H1 (cell line): ENCODE measurements at regions not wholly inside any gene's neighbourhood (a gene's known extent, or its start where the extent isn't known, plus 50 kb on each side); places are given as distances from the start of the nearest gene placed in this dataset.

Experiments
- CTCF ChIA-PET: fragments of 300-600 bp; sonication (Branson Sonifier 250); formaldehyde crosslinking; loops from one replicate; lab custom pipeline; 2021; ENCODE audit not compliant: partially characterized antibody; lab: Charles Lee
- POLR2A ChIA-PET: fragments of 300-600 bp; sonication (Branson Sonifier 250); formaldehyde crosslinking; loops from one replicate; lab custom pipeline; 2021; ENCODE audit warnings: inconsistent platforms; ENCODE audit not compliant: partially characterized antibody; lab: Charles Lee
- DNase-seq, 2 experiments: peaks; one replicate each; pipeline versions ENCODE4 v3.0.0 to v3.0.0-alpha.2; 2010 to 2022; ENCODE audit warnings: low spot score in 2 of 2, low read depth in 1 of 2, mixed read lengths in 1 of 2
- FAIRE-seq: peaks from 2 replicates; lab custom pipeline; 2011; peaks lifted over from hg19 to GRCh38; lab: Jason Lieb, UNC
- H2AFZ ChIP-seq: 2 replicates; pipeline ENCODE4 v1.8.1; 2012; ENCODE audit warnings: low read length, inconsistent platforms
- H2AK5ac ChIP-seq: 2 replicates; pipeline ENCODE4 v1.6.1; 2013; ENCODE audit warnings: low read depth, low read length
- H2BK120ac ChIP-seq: replicated peaks from 2 replicates; pipeline ENCODE3; 2013; ENCODE audit warnings: low read depth, low read length, inconsistent platforms
- H2BK12ac ChIP-seq: 2 replicates; pipeline ENCODE4 v1.6.1; 2013; ENCODE audit warnings: low read depth, low read length
- H2BK15ac ChIP-seq: 2 replicates; pipeline ENCODE4 v1.6.1; 2013; ENCODE audit warnings: low read length
- H2BK20ac ChIP-seq: 2 replicates; pipeline ENCODE4 v1.6.1; 2013; ENCODE audit warnings: low read length
- H2BK5ac ChIP-seq: 2 replicates; pipeline ENCODE4 v1.6.1; 2013; ENCODE audit warnings: low read depth, low read length
- H3K14ac ChIP-seq: 2 replicates; pipeline ENCODE4 v1.6.1; 2013; ENCODE audit warnings: inconsistent platforms; ENCODE audit not compliant: insufficient read length
- H3K18ac ChIP-seq: 2 replicates; pipeline ENCODE4 v1.6.1; 2013; ENCODE audit warnings: low read length; ENCODE audit errors: extremely low read depth
- H3K23ac ChIP-seq: 2 replicates; pipeline ENCODE4 v1.6.1; 2013; ENCODE audit warnings: inconsistent platforms; ENCODE audit not compliant: insufficient read length
- H3K23me2 ChIP-seq: 2 replicates; pipeline ENCODE4 v1.6.1; 2013; ENCODE audit warnings: low read depth, low read length
- H3K27ac ChIP-seq: 2 replicates; pipeline ENCODE4 v1.6.1; 2011; ENCODE audit warnings: low read depth, low read length, inconsistent platforms
- H3K27me3 ChIP-seq, 4 experiments: replicated peaks in 1 of 4; 1 replicate in 1 of 4; 2 replicates in 3 of 4; pipeline versions ENCODE4 v1.6.1 to v1.8.1; 2011 to 2013; ENCODE audit warnings: low read length in 3 of 4, mild to moderate bottlenecking in 3 of 4, inconsistent platforms in 2 of 4, mixed read lengths in 2 of 4, moderate library complexity in 1 of 4; ENCODE audit not compliant: control insufficient read depth in 3 of 4, insufficient read depth in 3 of 4; ENCODE audit errors: extremely low read depth in 1 of 4
- H3K36me3 ChIP-seq, 4 experiments: 2 replicates each; pipeline versions ENCODE4 v1.6.1 to v1.8.1; 2011 to 2013; ENCODE audit warnings: mild to moderate bottlenecking in 4 of 4, low read length in 3 of 4, moderate library complexity in 2 of 4, control low read depth in 1 of 4, inconsistent platforms in 1 of 4; ENCODE audit not compliant: insufficient read depth in 4 of 4, control insufficient read depth in 2 of 4
- H3K4ac ChIP-seq: replicated peaks from 2 replicates; pipeline ENCODE3; 2013; ENCODE audit warnings: low read length, low read depth, mixed read lengths, inconsistent platforms; ENCODE audit not compliant: insufficient read length
- H3K4me1 ChIP-seq, 4 experiments: replicated peaks in 1 of 4; 1 replicate in 1 of 4; 2 replicates in 3 of 4; pipeline versions ENCODE4 v1.6.1 to v1.8.1; 2011 to 2013; ENCODE audit warnings: low read length in 3 of 4, inconsistent platforms in 2 of 4, mixed read lengths in 1 of 4; ENCODE audit not compliant: insufficient read depth in 4 of 4, control insufficient read depth in 3 of 4
- H3K4me2 ChIP-seq, 2 experiments: 2 replicates each; pipeline versions ENCODE4 v1.6.1 to v1.8.1; 2011 to 2013; ENCODE audit warnings: low read depth in 2 of 2, low read length in 2 of 2, control low read depth in 1 of 2, inconsistent platforms in 1 of 2, mild to moderate bottlenecking in 1 of 2; ENCODE audit not compliant: insufficient read depth in 1 of 2
- H3K4me3 ChIP-seq, 4 experiments: fragments of 200-600, 300-600 bp in 1 of 4; sonication (generic), shearing (Covaris generic), sonication (Bioruptor Twin) in 1 of 4; 2 replicates each; pipeline versions ENCODE4 v1.5.1 to v1.8.1; 2011 to 2016; ENCODE audit warnings: low read length in 4 of 4, low read depth in 3 of 4, control low read depth in 2 of 4, inconsistent platforms in 2 of 4, mild to moderate bottlenecking in 2 of 4, mixed read lengths in 1 of 4, moderate library complexity in 1 of 4; ENCODE audit not compliant: insufficient read depth in 2 of 4; ENCODE audit errors: extremely low read depth in 1 of 4
- H3K56ac ChIP-seq: replicated peaks from 2 replicates; pipeline ENCODE3; 2013; ENCODE audit warnings: low read depth, mild to moderate bottlenecking, mixed read lengths, low read length, inconsistent platforms; ENCODE audit not compliant: insufficient read length
- H3K79me1 ChIP-seq: 2 replicates; pipeline ENCODE4 v1.6.1; 2013; ENCODE audit warnings: low read depth, low read length, control low read depth
- H3K79me2 ChIP-seq, 2 experiments: 2 replicates each; pipeline versions ENCODE4 v1.6.1 to v1.8.1; 2012 to 2013; ENCODE audit warnings: low read length in 2 of 2, mild to moderate bottlenecking in 2 of 2, inconsistent platforms in 1 of 2; ENCODE audit not compliant: insufficient read depth in 2 of 2, control insufficient read depth in 1 of 2
- H3K9ac ChIP-seq, 4 experiments: replicated peaks in 1 of 4; 1 replicate in 1 of 4; 2 replicates in 3 of 4; pipeline versions ENCODE4 v1.6.1 to v1.8.1; 2011 to 2013; ENCODE audit warnings: low read depth in 3 of 4, low read length in 3 of 4, control low read depth in 2 of 4, mild to moderate bottlenecking in 2 of 4, moderate library complexity in 2 of 4, inconsistent platforms in 1 of 4; ENCODE audit errors: extremely low read depth in 1 of 4
- H3K9me3 ChIP-seq, 2 experiments: 2 replicates each; pipeline versions ENCODE4 v1.6.1 to v1.8.1; 2012 to 2013; ENCODE audit warnings: mild to moderate bottlenecking in 2 of 2, moderate library complexity in 2 of 2, control low read depth in 1 of 2, inconsistent platforms in 1 of 2, low read depth in 1 of 2, low read length in 1 of 2, mixed read lengths in 1 of 2; ENCODE audit not compliant: insufficient read depth in 2 of 2
- H4K20me1 ChIP-seq, 2 experiments: replicated peaks in 1 of 2; 2 replicates each; pipeline versions ENCODE3 to v1.8.1; 2011 to 2013; ENCODE audit warnings: inconsistent platforms in 2 of 2, low read length in 2 of 2, mild to moderate bottlenecking in 1 of 2; ENCODE audit not compliant: insufficient read depth in 2 of 2, control insufficient read depth in 1 of 2
- H4K5ac ChIP-seq: 2 replicates; pipeline ENCODE4 v1.6.1; 2013; ENCODE audit warnings: low read length, low read depth, mixed read lengths, inconsistent platforms; ENCODE audit not compliant: insufficient read length
- H4K8ac ChIP-seq: 2 replicates; pipeline ENCODE4 v1.8.0; 2013; ENCODE audit warnings: mild to moderate bottlenecking, moderate library complexity, low read length, inconsistent platforms; ENCODE audit not compliant: insufficient read depth; ENCODE audit errors: extremely low read depth
- H4K91ac ChIP-seq: replicated peaks from 2 replicates; pipeline ENCODE3; 2013; ENCODE audit warnings: low read length, mixed read lengths, inconsistent platforms; ENCODE audit not compliant: insufficient read length
- CBX8 ChIP-seq: fragments of 300-800, 300-1000 bp; sonication (generic); IDR thresholded peaks from 2 replicates; pipeline ENCODE4 v1.7.1; 2016; ENCODE audit warnings: low read depth, low read length, borderline replicate concordance
- CREB1 ChIP-seq: IDR thresholded peaks from 2 replicates; pipeline ENCODE4 v1.6.1; 2012; ENCODE audit warnings: inconsistent platforms
- FOSL1 ChIP-seq: IDR thresholded peaks from 2 replicates; pipeline ENCODE4 v1.6.1; 2011; ENCODE audit warnings: mild to moderate bottlenecking, low read depth, low read length, moderate library complexity; ENCODE audit not compliant: insufficient read depth
- GABPA ChIP-seq: IDR thresholded peaks from 2 replicates; pipeline ENCODE4 v1.6.1; 2011; ENCODE audit warnings: mild to moderate bottlenecking, low read length, moderate library complexity, borderline replicate concordance; ENCODE audit not compliant: insufficient read depth
- KDM1A ChIP-seq: fragments of 200-600, 300-600 bp; sonication (generic); IDR thresholded peaks from 2 replicates; pipeline ENCODE4 v1.7.1; 2016; ENCODE audit warnings: mild to moderate bottlenecking, low read length, borderline replicate concordance
- NRF1 ChIP-seq: IDR thresholded peaks from 2 replicates; pipeline ENCODE4 v1.6.1; 2011; ENCODE audit warnings: mild to moderate bottlenecking, low read depth, low read length, improper control_type of control experiment
- RAD21 ChIP-seq, 2 experiments: IDR thresholded peaks in 1 of 2; conservative IDR thresholded peaks in 1 of 2; 2 replicates each; pipeline ENCODE4 v1.6.1; 2011; ENCODE audit warnings: low read depth in 2 of 2, low read length in 2 of 2, improper control_type of control experiment in 1 of 2, inconsistent platforms in 1 of 2, mild to moderate bottlenecking in 1 of 2, moderate library complexity in 1 of 2
- RNF2 ChIP-seq: fragments of 200-900, 300-1000 bp; sonication (generic); IDR thresholded peaks from 2 replicates; pipeline ENCODE4 v1.7.1; 2016; ENCODE audit warnings: borderline replicate concordance, low read depth, mild to moderate bottlenecking, antibody characterized with exemption, low read length; ENCODE audit not compliant: poor library complexity, severe bottlenecking; ENCODE audit errors: missing control alignments
- SP1 ChIP-seq: IDR thresholded peaks from 2 replicates; pipeline ENCODE4 v1.6.1; 2011; ENCODE audit warnings: low read depth, low read length
- SP4 ChIP-seq: IDR thresholded peaks from 2 replicates; pipeline ENCODE4 v1.6.1; 2012; ENCODE audit warnings: low read length, inconsistent platforms
- TAF1 ChIP-seq: IDR thresholded peaks from 2 replicates; pipeline ENCODE4 v1.6.1; 2011; ENCODE audit warnings: mild to moderate bottlenecking, low read depth, low read length
- TCF12 ChIP-seq: IDR thresholded peaks from 2 replicates; pipeline ENCODE4 v1.6.1; 2011; ENCODE audit warnings: low read depth, mild to moderate bottlenecking, low read length
- TEAD4 ChIP-seq: IDR thresholded peaks from 2 replicates; pipeline ENCODE4 v1.6.1; 2012; ENCODE audit warnings: low read depth, low read length, inconsistent platforms, mixed read lengths
- WGBS, 2 experiments: shearing (Covaris generic) in 1 of 2; methylation state at CpG; one replicate each; pipeline versions ENCODE4 v1.1.6 to v1.1.7; 2013 to 2015; ENCODE audit warnings: low lambda C conversion rate in 2 of 2, mixed read lengths in 2 of 2, inconsistent platforms in 1 of 2, low coverage in 1 of 2, missing lambda C conversion rate in 1 of 2; ENCODE audit not compliant: insufficient replicate concordance in 2 of 2, insufficient coverage in 1 of 2, insufficient read length in 1 of 2; ENCODE audit errors: extremely low coverage in 1 of 2, missing lambda C conversion rate in 1 of 2; 5-methylcytosine and 5-hydroxymethylcytosine counted together

DNA sequence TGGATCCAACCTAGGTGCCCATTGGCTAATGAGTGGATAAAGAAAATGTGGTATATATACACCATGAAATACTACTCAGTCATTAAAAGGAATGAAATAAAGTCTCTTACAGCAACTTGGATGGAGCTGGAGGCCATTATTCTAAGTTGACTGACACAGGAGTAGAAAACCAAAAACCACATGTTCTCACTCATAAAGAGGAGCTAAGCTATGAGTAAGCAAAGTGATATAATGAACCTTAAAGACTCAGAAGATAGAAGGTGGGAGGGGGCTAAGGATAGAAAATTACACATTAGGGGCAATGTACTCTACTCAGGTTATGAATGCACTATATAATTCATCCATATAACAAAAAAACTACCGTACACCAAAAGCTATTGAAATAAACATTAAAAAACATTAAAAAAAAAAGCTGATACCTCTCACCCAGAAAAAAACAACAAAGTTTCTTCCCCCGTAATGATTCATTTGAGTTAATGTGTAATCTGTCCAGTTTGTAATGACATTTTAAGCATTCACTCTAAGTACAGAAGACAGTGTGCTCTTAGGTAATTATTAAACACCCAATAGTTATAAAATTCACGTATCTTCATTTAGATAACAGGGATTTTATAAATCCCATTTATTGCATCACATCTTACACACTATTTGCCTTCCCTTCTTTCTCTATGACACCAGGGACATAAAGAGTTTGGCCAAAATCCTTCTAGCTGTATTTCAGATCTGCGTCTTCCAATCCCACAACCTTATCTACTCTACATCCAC, 941.5 kb downstream of the CDH11 start:
- Histone ChIP-seq H3K23ac (no peak overlapping the region), H3K27ac (no peak overlapping the region), H2BK12ac (no peak overlapping the region), H2BK5ac (no peak overlapping the region), H3K4me2 (no peak overlapping the region), H3K79me1 (no peaks in the 10 kb centered on the region), H3K23me2 (no peaks in the 10 kb centered on the region), H3K79me2 (no peaks in the 10 kb centered on the region), H4K5ac (no peak overlapping the region), H2BK15ac (no peak overlapping the region), H3K14ac (no peak overlapping the region), H3K18ac (no peak overlapping the region), H4K91ac (no peak overlapping the region), H3K36me3 (peaks cover 0 to 3% (median 0%) of the 10 kb centered on the region in 4 experiments; a peak in 1 of 8 replicates), H4K20me1 (no peaks in the 10 kb centered on the region), H2BK20ac (no peak overlapping the region), H3K9me3 (peaks cover 13 to 18% of the 10 kb centered on the region in 2 experiments; a peak in 3 of 4 replicates), H3K4me3 (no peak overlapping the region), H3K27me3 (no peaks in the 10 kb centered on the region), H3K56ac (no peak overlapping the region), H4K8ac (no peak overlapping the region), H3K9ac (no peak overlapping the region), H3K4me1 (no peaks in the 10 kb centered on the region; a peak in 1 of 7 replicates), H2AFZ (no peak overlapping the region), H3K4ac (no peak overlapping the region), H2AK5ac (no peak overlapping the region), H2BK120ac (no peak overlapping the region)
- WGBS, 2 experiments, result 91% methylated on average over 4 of the region's 4 CpGs; no CpG with 5 or more reads in 1 of the 2 experiments
- ChIA-PET POLR2A (no interaction called here), CTCF (no interaction called here)
- DNase-seq (no peak), FAIRE-seq (no peak)
- TF ChIP-seq RAD21 (IDR thresholded peaks at IDR 0.05 in 1 of 2, conservative IDR thresholded peaks at IDR 0.05 in 1 of 2; ENCODE audit: low read depth in 2 of 2, low read length in 2 of 2), result no peak
- no peak for TF ChIP-seq TAF1
- TF ChIP-seq CREB1, result no peak
- TF ChIP-seq KDM1A, result no peak
- TF ChIP-seq TCF12, result no peak
- TF ChIP-seq FOSL1, result no peak
- TF ChIP-seq SP4, result no peak
- TF ChIP-seq GABPA, result no peak
- no peak for TF ChIP-seq SP1
- no peak for TF ChIP-seq CBX8
- TF ChIP-seq NRF1, result no peak
- TF ChIP-seq RNF2, result no peak
- TF ChIP-seq TEAD4, result no peak
